Tibial nerve (tissue), 4 donors: ENCODE measurements at regions not wholly inside any gene's neighbourhood (a gene's known extent, or its start where the extent isn't known, plus 50 kb on each side); places are given as distances from the start of the nearest gene placed in this dataset.

ENCODE experiments used
- EP300 ChIP-seq, 2 donors: sonication (generic); formaldehyde crosslinking; IDR thresholded peaks; one replicate each; pipeline ENCODE4 v1.6.1; 2017; ENCODE audit warnings: antibody characterized with exemption in 2 of 2, mild to moderate bottlenecking in 1 of 2
- POLR2A ChIP-seq, 2 donors: fragments of 450-650 bp; IDR thresholded peaks; one replicate each; pipeline ENCODE4 v1.6.1; 2017; ENCODE audit warnings: antibody characterized with exemption in 2 of 2, mild to moderate bottlenecking in 2 of 2, moderate library complexity in 2 of 2
- TF ChIP-seq, protein P1 (sequence below), 5 experiments: fragments of 200-600 bp in 3 of 5; fragments of 450-650 bp in 2 of 5; sonication (generic) in 3 of 5; IDR thresholded peaks; one replicate each; pipeline ENCODE4 v1.5.1; 2016 to 2019; ENCODE audit warnings: antibody characterized with exemption in 5 of 5, mild to moderate bottlenecking in 3 of 5, moderate library complexity in 2 of 5

DNA sequence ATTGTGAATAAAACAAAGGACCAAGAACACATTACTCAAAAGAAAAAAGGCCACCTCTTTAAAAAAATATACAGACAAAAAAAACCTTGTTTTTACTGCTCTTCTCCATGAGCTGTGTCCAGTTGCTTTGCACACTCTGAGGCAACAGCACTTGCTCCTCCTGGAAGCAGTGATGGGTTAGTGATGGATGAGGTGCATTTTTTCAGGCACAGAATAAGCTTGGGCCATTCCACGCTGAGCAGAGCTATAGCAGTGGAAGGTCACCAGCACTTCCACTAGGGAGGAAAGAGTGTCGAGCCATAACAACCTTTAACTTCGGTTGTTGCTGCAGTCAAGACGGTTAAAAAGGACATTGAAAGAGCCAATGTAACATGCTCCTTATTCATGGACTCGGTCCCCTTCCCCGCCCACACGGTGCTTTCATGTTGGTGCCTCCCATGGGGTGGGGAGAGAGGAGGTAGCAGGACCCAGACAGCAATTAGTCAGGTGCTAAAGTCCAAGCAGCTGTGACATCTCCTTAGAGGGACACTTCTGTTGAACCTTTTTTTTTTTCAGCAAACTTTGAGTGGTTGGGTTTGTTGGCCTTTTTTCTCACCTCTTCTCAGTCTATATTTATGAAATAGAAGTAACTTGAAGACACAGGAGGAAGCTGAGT, 136.5 kb upstream of the ADARB2 start:
- TF ChIP-seq, protein P1, sequence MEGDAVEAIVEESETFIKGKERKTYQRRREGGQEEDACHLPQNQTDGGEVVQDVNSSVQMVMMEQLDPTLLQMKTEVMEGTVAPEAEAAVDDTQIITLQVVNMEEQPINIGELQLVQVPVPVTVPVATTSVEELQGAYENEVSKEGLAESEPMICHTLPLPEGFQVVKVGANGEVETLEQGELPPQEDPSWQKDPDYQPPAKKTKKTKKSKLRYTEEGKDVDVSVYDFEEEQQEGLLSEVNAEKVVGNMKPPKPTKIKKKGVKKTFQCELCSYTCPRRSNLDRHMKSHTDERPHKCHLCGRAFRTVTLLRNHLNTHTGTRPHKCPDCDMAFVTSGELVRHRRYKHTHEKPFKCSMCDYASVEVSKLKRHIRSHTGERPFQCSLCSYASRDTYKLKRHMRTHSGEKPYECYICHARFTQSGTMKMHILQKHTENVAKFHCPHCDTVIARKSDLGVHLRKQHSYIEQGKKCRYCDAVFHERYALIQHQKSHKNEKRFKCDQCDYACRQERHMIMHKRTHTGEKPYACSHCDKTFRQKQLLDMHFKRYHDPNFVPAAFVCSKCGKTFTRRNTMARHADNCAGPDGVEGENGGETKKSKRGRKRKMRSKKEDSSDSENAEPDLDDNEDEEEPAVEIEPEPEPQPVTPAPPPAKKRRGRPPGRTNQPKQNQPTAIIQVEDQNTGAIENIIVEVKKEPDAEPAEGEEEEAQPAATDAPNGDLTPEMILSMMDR (IDR thresholded peaks at IDR 0.05), result no peak
- TF ChIP-seq POLR2A (IDR thresholded peaks at IDR 0.05) (no peak), EP300 (IDR thresholded peaks at IDR 0.05) (no peak)
